WTC11 (cell line): ENCODE measurements at regions not wholly inside any gene's neighbourhood (a gene's known extent, or its start where the extent isn't known, plus 50 kb on each side); places are given as distances from the start of the nearest gene placed in this dataset.

Experiments used
- ATAC-seq: fragments of 200-7000 bp; cut with Tn5 transposase; 2 replicates; pipeline ENCODE4 v1.10.0; 2021; ENCODE audit warnings: mild to moderate bottlenecking, moderate library complexity
- CTCF ChIA-PET: fragments of 300-600 bp; sonication (Branson Sonifier 250); formaldehyde crosslinking; loops from one replicate; lab custom pipeline; 2021; ENCODE audit warnings: antibody characterized with exemption; lab: Charles Lee
- POLR2A ChIA-PET: fragments of 350-600 bp; sonication (Branson Sonifier 250); formaldehyde crosslinking; loops from one replicate; lab custom pipeline; 2021; ENCODE audit warnings: antibody characterized with exemption; lab: Charles Lee
- DNase-seq: peaks from one replicate; pipeline ENCODE4 v3.0.0; 2021; ENCODE audit warnings: low spot score
- H3K27ac Mint-ChIP-seq: 2 replicates; pipeline ENCODE4 v1.8.0; 2021; ENCODE audit warnings: mixed read lengths
- H3K27me3 Mint-ChIP-seq: 2 replicates; pipeline ENCODE4 v1.8.0; 2021; ENCODE audit warnings: low read depth, mild to moderate bottlenecking, moderate library complexity, mixed read lengths
- H3K36me3 Mint-ChIP-seq: 2 replicates; pipeline ENCODE4 v1.8.0; 2021; ENCODE audit warnings: mixed read lengths
- H3K4me1 Mint-ChIP-seq: 2 replicates; pipeline ENCODE4 v1.8.0; 2022; ENCODE audit warnings: mixed read lengths
- H3K4me3 Mint-ChIP-seq: 2 replicates; pipeline ENCODE4 v1.8.0; 2021; ENCODE audit warnings: mild to moderate bottlenecking, moderate library complexity, mixed read lengths
- H3K9me3 Mint-ChIP-seq: 2 replicates; pipeline ENCODE4 v1.8.0; 2021; ENCODE audit warnings: mixed read lengths
- AR ChIP-seq: fragments of 250-450 bp; sonication (Bioruptor Pico); IDR thresholded peaks from 2 replicates; pipeline ENCODE4 v1.9.0; 2021; ENCODE audit warnings: mild to moderate bottlenecking
- CBFB ChIP-seq: sonication (generic); formaldehyde crosslinking; IDR thresholded peaks from 2 replicates; pipeline ENCODE4 v1.8.1; 2022; ENCODE audit warnings: mild to moderate bottlenecking, low read depth, missing genetic modification reagents
- CREM ChIP-seq: sonication (generic); formaldehyde crosslinking; IDR thresholded peaks from 2 replicates; pipeline ENCODE4 v1.8.1; 2022; ENCODE audit warnings: mild to moderate bottlenecking, missing genetic modification reagents, moderate library complexity
- ELF4 ChIP-seq: sonication (generic); formaldehyde crosslinking; IDR thresholded peaks from 2 replicates; pipeline ENCODE4 v1.8.1; 2022; ENCODE audit warnings: low read depth, mild to moderate bottlenecking, moderate library complexity, missing genetic modification reagents
- ESRRA ChIP-seq: sonication (generic); formaldehyde crosslinking; IDR thresholded peaks from 2 replicates; pipeline ENCODE4 v1.8.1; 2022; ENCODE audit warnings: mild to moderate bottlenecking, missing genetic modification reagents, borderline replicate concordance
- FOXJ3 ChIP-seq: sonication (generic); formaldehyde crosslinking; IDR thresholded peaks from 2 replicates; pipeline ENCODE4 v1.9.0; 2021; ENCODE audit warnings: missing genetic modification reagents, mild to moderate bottlenecking, borderline replicate concordance
- FOXK1 ChIP-seq: sonication (generic); formaldehyde crosslinking; IDR thresholded peaks from 2 replicates; pipeline ENCODE4 v1.8.0; 2022; ENCODE audit warnings: mild to moderate bottlenecking, moderate library complexity, missing genetic modification reagents
- FOXP4 ChIP-seq: sonication (generic); formaldehyde crosslinking; IDR thresholded peaks from 2 replicates; pipeline ENCODE4 v1.8.0; 2022; ENCODE audit warnings: mild to moderate bottlenecking, missing genetic modification reagents
- GRHL2 ChIP-seq: fragments of 250-450 bp; sonication (Bioruptor Pico); IDR thresholded peaks from 2 replicates; pipeline ENCODE4 v1.8.0; 2022; ENCODE audit warnings: mild to moderate bottlenecking, moderate library complexity; ENCODE audit not compliant: insufficient replicate concordance, severe bottlenecking
- MYBL2 ChIP-seq: sonication (generic); formaldehyde crosslinking; IDR thresholded peaks from 2 replicates; pipeline ENCODE4 v1.8.1; 2023; ENCODE audit warnings: mild to moderate bottlenecking, moderate library complexity, missing genetic modification reagents
- NR3C1 ChIP-seq: sonication (generic); formaldehyde crosslinking; conservative IDR thresholded peaks from 2 replicates; pipeline ENCODE4 v1.8.1; 2023; ENCODE audit warnings: low read depth, mild to moderate bottlenecking, missing genetic modification reagents
- OVOL2 ChIP-seq: fragments of 250-450 bp; sonication (Bioruptor Pico); IDR thresholded peaks from 2 replicates; pipeline ENCODE4 v1.9.0; 2021; ENCODE audit warnings: mild to moderate bottlenecking, borderline replicate concordance
- RELA ChIP-seq: sonication (generic); formaldehyde crosslinking; IDR thresholded peaks from 2 replicates; pipeline ENCODE4 v1.8.1; 2022; ENCODE audit warnings: missing genetic modification reagents, mild to moderate bottlenecking, borderline replicate concordance
- TEAD4 ChIP-seq: sonication (generic); formaldehyde crosslinking; IDR thresholded peaks from 2 replicates; pipeline ENCODE4 v1.8.0; 2022; ENCODE audit warnings: mild to moderate bottlenecking, missing genetic modification reagents
- ZBTB21 ChIP-seq: sonication (generic); formaldehyde crosslinking; IDR thresholded peaks from 2 replicates; pipeline ENCODE4 v1.8.1; 2023; ENCODE audit warnings: mild to moderate bottlenecking, missing genetic modification reagents, borderline replicate concordance
- ZMAT4 ChIP-seq: fragments of 250-450 bp; sonication (Bioruptor Pico); IDR thresholded peaks from 2 replicates; pipeline ENCODE4 v1.9.0; 2021; ENCODE audit warnings: mild to moderate bottlenecking
- ZNF232 ChIP-seq: sonication (generic); formaldehyde crosslinking; IDR thresholded peaks from 2 replicates; pipeline ENCODE4 v1.8.0; 2022; ENCODE audit warnings: mild to moderate bottlenecking, missing genetic modification reagents
- ZNF396 ChIP-seq: fragments of 250-450 bp; sonication (Bioruptor Pico); IDR thresholded peaks from 2 replicates; pipeline ENCODE4 v1.8.0; 2021; ENCODE audit warnings: mild to moderate bottlenecking, moderate library complexity, borderline replicate concordance
- ZNF423 ChIP-seq: fragments of 250-450 bp; sonication (Bioruptor Pico); IDR thresholded peaks from 2 replicates; pipeline ENCODE4 v2.1.2; 2022; ENCODE audit warnings: mild to moderate bottlenecking, moderate library complexity
- ZNF671 ChIP-seq: fragments of 250-450 bp; sonication (Bioruptor Pico); IDR thresholded peaks from 2 replicates; pipeline ENCODE4 v1.8.0; 2021; ENCODE audit warnings: mild to moderate bottlenecking
- TF ChIP-seq, protein P1 (sequence below): sonication (generic); formaldehyde crosslinking; IDR thresholded peaks from 2 replicates; pipeline ENCODE4 v1.8.1; 2023; ENCODE audit warnings: mild to moderate bottlenecking, missing genetic modification reagents, moderate library complexity
- TF ChIP-seq, protein P2 (sequence below): sonication (generic); formaldehyde crosslinking; IDR thresholded peaks from 2 replicates; pipeline ENCODE4 v1.8.0; 2022; ENCODE audit warnings: mild to moderate bottlenecking, missing genetic modification reagents
- TF ChIP-seq, protein P3 (sequence below): sonication (generic); formaldehyde crosslinking; IDR thresholded peaks from 2 replicates; pipeline ENCODE4 v1.8.1; 2023; ENCODE audit warnings: mild to moderate bottlenecking, moderate library complexity, missing genetic modification reagents
- TF ChIP-seq, protein P4 (sequence below): sonication (generic); formaldehyde crosslinking; IDR thresholded peaks from 2 replicates; pipeline ENCODE4 v1.8.1; 2022; ENCODE audit warnings: mild to moderate bottlenecking, missing genetic modification reagents, moderate library complexity, borderline replicate concordance

DNA sequence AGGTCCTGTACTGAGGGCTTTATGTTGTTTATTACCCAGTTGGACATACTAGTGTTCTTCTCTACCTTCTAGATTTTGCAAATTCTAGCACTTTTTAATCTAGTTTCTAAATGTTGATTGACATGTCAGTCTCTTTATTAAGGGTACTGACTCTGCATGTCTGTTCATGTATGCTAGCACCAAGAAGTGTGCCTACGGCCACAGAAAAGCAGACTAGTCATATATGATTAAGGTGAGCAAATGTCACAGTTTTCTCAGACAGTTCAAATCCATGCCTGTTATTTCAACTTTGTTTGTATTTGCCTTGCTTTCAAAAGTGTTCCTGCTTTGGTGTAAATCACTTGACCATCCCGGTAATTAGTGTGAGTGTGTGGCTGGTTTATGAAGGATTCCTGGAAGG is 145.0 kb upstream of the DSEL start (continued):
- TF ChIP-seq MYBL2 (CRISPR knock-in tag) = no peak
- no peak for TF ChIP-seq GRHL2
- TF ChIP-seq CBFB (CRISPR knock-in tag) = no peak
- no peak for TF ChIP-seq ZMAT4
- TF ChIP-seq AR (CRISPR knock-in tag) = no peak
- TF ChIP-seq RELA (CRISPR knock-in tag) = no peak
- TF ChIP-seq OVOL2 (CRISPR knock-in tag) = no peak
- TF ChIP-seq, protein P1, sequence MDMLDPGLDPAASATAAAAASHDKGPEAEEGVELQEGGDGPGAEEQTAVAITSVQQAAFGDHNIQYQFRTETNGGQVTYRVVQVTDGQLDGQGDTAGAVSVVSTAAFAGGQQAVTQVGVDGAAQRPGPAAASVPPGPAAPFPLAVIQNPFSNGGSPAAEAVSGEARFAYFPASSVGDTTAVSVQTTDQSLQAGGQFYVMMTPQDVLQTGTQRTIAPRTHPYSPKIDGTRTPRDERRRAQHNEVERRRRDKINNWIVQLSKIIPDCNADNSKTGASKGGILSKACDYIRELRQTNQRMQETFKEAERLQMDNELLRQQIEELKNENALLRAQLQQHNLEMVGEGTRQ (CRISPR knock-in tag) = no peak
- no peak for TF ChIP-seq CREM (CRISPR knock-in tag)
- TF ChIP-seq, all 79 proteins: peak for 0

DNA sequence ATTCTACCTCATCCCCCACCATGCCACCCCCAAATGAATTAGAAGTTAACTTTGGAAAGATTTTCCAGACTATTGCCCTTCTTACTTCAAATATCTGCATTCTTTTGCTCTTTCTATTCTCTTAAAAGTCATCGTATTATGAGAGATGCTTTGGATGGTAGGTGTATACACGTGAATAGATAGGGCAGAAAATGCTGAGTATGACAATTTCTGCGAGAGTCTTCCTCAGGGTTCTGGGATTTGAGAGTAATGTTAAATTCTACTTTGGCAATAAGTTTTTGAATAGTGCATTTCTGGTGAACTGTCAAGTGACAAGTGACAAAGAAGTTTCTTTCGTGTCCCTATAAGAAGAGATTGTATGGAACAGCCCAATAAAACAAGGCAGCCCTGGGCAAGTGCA is 137.6 kb upstream of the DSEL start:
- POLR2A ChIA-PET = no interaction called here
- CTCF ChIA-PET = no interaction called here
- ATAC-seq = no peak
- Mint-ChIP-seq H3K27ac (no peak overlapping the region), H3K4me1 (peaks cover 20% of the 10 kb centered on the region), H3K27me3 (no peaks in the 10 kb centered on the region), H3K4me3 (no peak overlapping the region), H3K9me3 (peaks cover 4% of the 10 kb centered on the region; the same call in 1 of the 2 replicates), H3K36me3 (no peaks in the 10 kb centered on the region)
- TF ChIP-seq ZNF671 (CRISPR knock-in tag) = no peak
- no peak for TF ChIP-seq ZNF232 (CRISPR knock-in tag)
- TF ChIP-seq FOXP4 (CRISPR knock-in tag) = no peak
- no peak for TF ChIP-seq FOXK1 (CRISPR knock-in tag)
- TF ChIP-seq ZBTB21 (CRISPR knock-in tag) = no peak
- TF ChIP-seq, protein P2, sequence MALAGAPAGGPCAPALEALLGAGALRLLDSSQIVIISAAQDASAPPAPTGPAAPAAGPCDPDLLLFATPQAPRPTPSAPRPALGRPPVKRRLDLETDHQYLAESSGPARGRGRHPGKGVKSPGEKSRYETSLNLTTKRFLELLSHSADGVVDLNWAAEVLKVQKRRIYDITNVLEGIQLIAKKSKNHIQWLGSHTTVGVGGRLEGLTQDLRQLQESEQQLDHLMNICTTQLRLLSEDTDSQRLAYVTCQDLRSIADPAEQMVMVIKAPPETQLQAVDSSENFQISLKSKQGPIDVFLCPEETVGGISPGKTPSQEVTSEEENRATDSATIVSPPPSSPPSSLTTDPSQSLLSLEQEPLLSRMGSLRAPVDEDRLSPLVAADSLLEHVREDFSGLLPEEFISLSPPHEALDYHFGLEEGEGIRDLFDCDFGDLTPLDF (CRISPR knock-in tag) = no peak
- no peak for TF ChIP-seq ELF4 (CRISPR knock-in tag)
- TF ChIP-seq MYBL2 (CRISPR knock-in tag) = no peak
- TF ChIP-seq ZNF396 (CRISPR knock-in tag) = no peak
- TF ChIP-seq ZNF423 (CRISPR knock-in tag) = no peak
- TF ChIP-seq, protein P3, sequence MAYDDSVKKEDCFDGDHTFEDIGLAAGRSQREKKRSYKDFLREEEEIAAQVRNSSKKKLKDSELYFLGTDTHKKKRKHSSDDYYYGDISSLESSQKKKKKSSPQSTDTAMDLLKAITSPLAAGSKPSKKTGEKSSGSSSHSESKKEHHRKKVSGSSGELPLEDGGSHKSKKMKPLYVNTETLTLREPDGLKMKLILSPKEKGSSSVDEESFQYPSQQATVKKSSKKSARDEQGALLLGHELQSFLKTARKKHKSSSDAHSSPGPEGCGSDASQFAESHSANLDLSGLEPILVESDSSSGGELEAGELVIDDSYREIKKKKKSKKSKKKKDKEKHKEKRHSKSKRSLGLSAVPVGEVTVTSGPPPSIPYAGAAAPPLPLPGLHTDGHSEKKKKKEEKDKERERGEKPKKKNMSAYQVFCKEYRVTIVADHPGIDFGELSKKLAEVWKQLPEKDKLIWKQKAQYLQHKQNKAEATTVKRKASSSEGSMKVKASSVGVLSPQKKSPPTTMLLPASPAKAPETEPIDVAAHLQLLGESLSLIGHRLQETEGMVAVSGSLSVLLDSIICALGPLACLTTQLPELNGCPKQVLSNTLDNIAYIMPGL = no peak
- no peak for TF ChIP-seq FOXJ3 (CRISPR knock-in tag)
- TF ChIP-seq ESRRA (CRISPR knock-in tag) = no peak
- TF ChIP-seq, protein P1 (CRISPR knock-in tag) = no peak
- no peak for TF ChIP-seq RELA (CRISPR knock-in tag)
- no peak for TF ChIP-seq TEAD4 (CRISPR knock-in tag)
- TF ChIP-seq NR3C1 = no peak
- TF ChIP-seq, protein P4, sequence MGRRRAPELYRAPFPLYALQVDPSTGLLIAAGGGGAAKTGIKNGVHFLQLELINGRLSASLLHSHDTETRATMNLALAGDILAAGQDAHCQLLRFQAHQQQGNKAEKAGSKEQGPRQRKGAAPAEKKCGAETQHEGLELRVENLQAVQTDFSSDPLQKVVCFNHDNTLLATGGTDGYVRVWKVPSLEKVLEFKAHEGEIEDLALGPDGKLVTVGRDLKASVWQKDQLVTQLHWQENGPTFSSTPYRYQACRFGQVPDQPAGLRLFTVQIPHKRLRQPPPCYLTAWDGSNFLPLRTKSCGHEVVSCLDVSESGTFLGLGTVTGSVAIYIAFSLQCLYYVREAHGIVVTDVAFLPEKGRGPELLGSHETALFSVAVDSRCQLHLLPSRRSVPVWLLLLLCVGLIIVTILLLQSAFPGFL (CRISPR knock-in tag) = no peak
- DNase-seq = no peak
